ENCODE measurements at regions not wholly inside any gene's neighbourhood (a gene's known extent, or its start where the extent isn't known, plus 50 kb on each side); places are given as distances from the start of the nearest gene placed in this dataset.

DNA sequence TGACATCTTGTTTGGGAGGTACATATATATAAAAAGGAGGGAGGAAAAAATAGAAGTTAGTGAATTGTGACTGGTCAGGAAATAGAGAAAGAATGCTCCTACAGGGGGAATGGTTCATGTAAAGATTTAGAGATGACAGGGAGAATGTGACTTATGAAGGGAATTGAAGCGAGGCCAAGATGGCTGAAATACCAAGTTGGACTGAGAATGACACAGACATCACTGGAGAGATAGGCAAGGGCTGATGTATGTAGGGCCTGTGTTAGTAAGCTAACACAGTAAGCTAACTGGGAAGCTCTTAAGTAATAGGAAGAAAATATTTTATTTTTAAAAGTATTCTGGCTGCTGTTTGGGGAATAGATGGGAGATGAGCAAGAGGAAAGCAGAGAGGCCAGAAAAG lies 286.3 kb downstream of the NNT start:
- TF ChIP-seq, protein P1, sequence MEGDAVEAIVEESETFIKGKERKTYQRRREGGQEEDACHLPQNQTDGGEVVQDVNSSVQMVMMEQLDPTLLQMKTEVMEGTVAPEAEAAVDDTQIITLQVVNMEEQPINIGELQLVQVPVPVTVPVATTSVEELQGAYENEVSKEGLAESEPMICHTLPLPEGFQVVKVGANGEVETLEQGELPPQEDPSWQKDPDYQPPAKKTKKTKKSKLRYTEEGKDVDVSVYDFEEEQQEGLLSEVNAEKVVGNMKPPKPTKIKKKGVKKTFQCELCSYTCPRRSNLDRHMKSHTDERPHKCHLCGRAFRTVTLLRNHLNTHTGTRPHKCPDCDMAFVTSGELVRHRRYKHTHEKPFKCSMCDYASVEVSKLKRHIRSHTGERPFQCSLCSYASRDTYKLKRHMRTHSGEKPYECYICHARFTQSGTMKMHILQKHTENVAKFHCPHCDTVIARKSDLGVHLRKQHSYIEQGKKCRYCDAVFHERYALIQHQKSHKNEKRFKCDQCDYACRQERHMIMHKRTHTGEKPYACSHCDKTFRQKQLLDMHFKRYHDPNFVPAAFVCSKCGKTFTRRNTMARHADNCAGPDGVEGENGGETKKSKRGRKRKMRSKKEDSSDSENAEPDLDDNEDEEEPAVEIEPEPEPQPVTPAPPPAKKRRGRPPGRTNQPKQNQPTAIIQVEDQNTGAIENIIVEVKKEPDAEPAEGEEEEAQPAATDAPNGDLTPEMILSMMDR (IDR thresholded peaks at IDR 0.05), result no peak
- no peak for TF ChIP-seq POLR2A (IDR thresholded peaks at IDR 0.05)

Measured in Peyer's patch (tissue), 4 donors.